ENCODE measurements at regions not wholly inside any gene's neighbourhood (a gene's known extent, or its start where the extent isn't known, plus 50 kb on each side); places are given as distances from the start of the nearest gene placed in this dataset.

DNA sequence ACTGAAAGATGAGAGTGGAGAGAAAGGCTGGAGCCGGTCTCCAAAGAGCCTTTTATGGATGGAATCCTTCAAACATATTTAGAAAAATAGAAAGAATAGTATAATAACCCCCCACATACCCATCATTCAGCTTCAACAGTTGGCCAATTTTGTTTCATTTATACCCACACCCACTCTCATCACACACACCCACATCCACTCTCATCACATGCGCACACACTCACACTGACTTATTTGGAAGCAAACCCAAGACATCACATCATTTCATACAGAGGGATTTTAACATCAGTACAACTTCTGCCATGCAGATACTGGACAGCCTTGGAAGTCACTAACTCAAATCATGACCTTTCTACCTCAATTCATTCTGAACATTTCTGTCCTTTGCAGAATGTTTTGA, 72.8 kb upstream of the CPLX2 start:
- Histone ChIP-seq H3K27ac (no peak overlapping the region), H3K9me3 (no peaks in the 10 kb centered on the region), H3K27me3 (peaks cover 0 to 48% of the 10 kb centered on the region in 2 donors), H3K4me1 (peaks cover 0 to 9% of the 10 kb centered on the region in 2 donors), H3K36me3 (no peaks in the 10 kb centered on the region), H3K4me3 (no peak overlapping the region)
- TF ChIP-seq CTCF (IDR thresholded peaks at IDR 0.05) (no peak), POLR2A (IDR thresholded peaks at IDR 0.05) (no peak)
- no peak for DNase-seq (ENCODE audit: low spot score in 2 of 2)
- intact Hi-C loops (cut with DNase I; ENCODE audit: low total_unique reads) = no loop called here

DNA sequence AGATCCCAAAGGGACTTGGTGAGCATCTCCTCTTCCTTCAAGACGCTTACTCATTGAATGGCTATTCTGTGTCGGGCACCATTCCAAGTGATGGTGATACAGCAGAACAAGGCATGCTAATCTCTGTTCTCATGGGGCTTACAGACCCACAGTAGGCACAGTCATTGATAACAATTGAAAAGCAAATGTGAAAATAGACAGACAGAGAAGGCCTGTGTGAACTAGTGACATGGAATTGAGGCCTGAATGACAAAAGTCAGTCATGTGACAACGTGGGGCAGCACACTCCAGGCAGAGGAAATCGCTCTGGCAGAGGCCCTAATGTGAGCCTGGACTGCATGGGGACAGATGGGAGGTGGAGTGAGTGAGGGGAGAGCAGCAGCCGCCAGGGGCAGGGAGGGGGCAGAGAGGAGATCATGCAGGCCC, 70.7 kb upstream of the CPLX2 start:
- H3K27me3 ChIP-seq = peaks cover 0 to 46% of the 10 kb centered on the region in 2 donors
- TF ChIP-seq POLR2AphosphoS5 (IDR thresholded peaks at IDR 0.05) (no peak), CTCF (IDR thresholded peaks at IDR 0.05) (no peak), POLR2A (IDR thresholded peaks at IDR 0.05) (no peak)
- intact Hi-C loops (cut with DNase I; ENCODE audit: low total_unique reads) = no loop called here
- no peak overlapping the region for H3K27ac ChIP-seq
- H3K4me3 ChIP-seq = no peak overlapping the region
- H3K36me3 ChIP-seq = no peaks in the 10 kb centered on the region
- DNase-seq (ENCODE audit: low spot score in 2 of 2) = no peak
- no peaks in the 10 kb centered on the region for H3K9me3 ChIP-seq
- peaks cover 0 to 9% of the 10 kb centered on the region in 2 donors for H3K4me1 ChIP-seq

DNA sequence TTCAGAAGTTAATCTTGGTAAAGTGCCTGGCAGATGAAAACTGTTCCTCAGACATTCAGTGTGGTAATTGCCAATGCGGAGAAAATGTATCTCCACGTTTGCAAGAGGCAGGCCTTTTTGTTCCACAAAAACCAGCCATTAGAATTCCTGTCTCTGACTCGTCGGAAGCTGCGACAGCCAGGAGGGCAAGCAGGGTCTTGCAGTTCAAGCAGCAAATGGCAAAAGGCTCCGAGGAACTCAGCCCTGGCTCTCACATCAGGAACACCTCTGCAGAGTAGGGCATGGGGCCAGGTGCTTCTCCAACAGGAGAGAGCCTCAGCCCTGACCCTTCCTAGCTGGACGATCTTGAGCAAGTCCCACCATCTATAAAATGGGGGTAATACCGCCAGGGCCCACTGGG, 69.0 kb upstream of the CPLX2 start:
- Histone ChIP-seq H3K27ac (no peak overlapping the region), H3K4me3 (no peak overlapping the region), H3K36me3 (no peaks in the 10 kb centered on the region), H3K9me3 (no peaks in the 10 kb centered on the region), H3K27me3 (peaks cover 0 to 36% of the 10 kb centered on the region in 2 donors), H3K4me1 (peaks cover 0 to 4% of the 10 kb centered on the region in 2 donors)
- intact Hi-C loops (cut with DNase I; ENCODE audit: low total_unique reads) = no loop called here
- TF ChIP-seq POLR2AphosphoS5 (IDR thresholded peaks at IDR 0.05) = no peak
- peak in 1 of 2 donors; percentile 54 for DNase-seq (ENCODE audit: low spot score in 2 of 2)

DNA sequence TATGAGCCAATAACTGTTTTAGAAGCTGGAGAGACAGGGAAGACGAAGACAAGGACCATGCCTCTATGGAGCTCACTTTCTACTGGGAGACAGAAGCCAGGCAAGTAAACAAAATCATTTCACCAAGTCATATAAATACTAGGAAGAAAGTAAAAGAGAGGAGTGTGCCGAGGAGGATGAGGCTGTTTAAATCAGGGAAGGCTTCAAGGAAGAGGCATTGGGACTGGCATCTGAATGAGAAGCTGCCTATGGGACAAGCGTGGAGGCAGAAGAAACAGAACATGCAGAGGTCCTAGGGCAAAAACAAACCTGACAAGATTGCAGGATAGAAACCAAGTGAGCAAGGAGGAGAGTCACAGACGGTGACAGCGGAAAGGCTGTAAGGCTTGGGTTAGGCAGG, 68.1 kb upstream of the CPLX2 start:
- H3K4me1 ChIP-seq = no peaks in the 10 kb centered on the region
- H3K27me3 ChIP-seq = peaks cover 0 to 33% of the 10 kb centered on the region in 2 donors
- H3K9me3 ChIP-seq = no peaks in the 10 kb centered on the region
- H3K27ac ChIP-seq = no peak overlapping the region
- H3K36me3 ChIP-seq = no peaks in the 10 kb centered on the region
- no peak overlapping the region for H3K4me3 ChIP-seq
- TF ChIP-seq POLR2A (IDR thresholded peaks at IDR 0.05) = no peak
- TF ChIP-seq POLR2AphosphoS5 (IDR thresholded peaks at IDR 0.05) = no peak
- TF ChIP-seq CTCF (IDR thresholded peaks at IDR 0.05) = no peak
- DNase-seq (ENCODE audit: low spot score in 2 of 2) = no peak
- intact Hi-C loops (cut with DNase I; ENCODE audit: low total_unique reads) = no loop called here

DNA sequence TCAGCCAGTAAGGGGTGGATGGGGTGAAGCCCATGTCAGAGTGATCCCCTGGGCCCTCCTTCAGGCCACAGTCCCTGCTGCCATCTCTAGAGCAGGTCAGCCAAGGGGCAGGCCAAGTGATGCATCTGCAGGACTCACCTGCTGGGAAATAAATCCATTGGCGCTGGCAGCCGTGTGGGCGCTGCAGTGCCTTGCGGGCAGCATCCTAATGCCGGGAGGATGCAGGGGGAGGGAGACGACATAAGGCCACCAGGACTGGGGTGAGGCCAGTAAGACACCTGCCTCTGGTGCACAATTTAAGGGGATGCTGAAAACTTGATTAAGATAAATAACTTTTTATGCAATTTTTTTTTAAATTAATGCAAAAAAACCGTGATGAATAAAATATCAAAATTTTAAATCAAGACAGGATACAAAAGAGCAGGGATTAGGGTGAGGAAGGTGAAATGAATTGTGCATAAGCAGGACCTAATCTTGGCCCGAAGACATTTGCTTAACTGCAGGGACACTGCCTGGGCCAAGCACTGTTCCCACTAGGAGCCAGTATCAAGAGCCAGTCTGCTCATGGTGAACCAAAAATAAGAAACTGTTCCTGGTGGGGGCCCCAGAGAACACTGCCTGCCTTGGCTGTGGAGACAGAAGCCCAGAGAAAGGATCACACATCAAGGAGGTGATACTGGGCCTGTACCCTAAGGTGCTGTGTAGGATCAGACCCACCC, 67.5 kb upstream of the CPLX2 start:
- Histone ChIP-seq H3K27ac (no peak overlapping the region), H3K4me3 (no peak overlapping the region), H3K36me3 (no peaks in the 10 kb centered on the region), H3K4me1 (no peaks in the 10 kb centered on the region), H3K27me3 (peaks cover 0 to 28% of the 10 kb centered on the region in 2 donors), H3K9me3 (no peaks in the 10 kb centered on the region)
- no peak for DNase-seq (ENCODE audit: low spot score in 2 of 2)
- intact Hi-C loops (cut with DNase I; ENCODE audit: low total_unique reads) = no loop called here
- TF ChIP-seq POLR2AphosphoS5 (IDR thresholded peaks at IDR 0.05) = no peak

DNA sequence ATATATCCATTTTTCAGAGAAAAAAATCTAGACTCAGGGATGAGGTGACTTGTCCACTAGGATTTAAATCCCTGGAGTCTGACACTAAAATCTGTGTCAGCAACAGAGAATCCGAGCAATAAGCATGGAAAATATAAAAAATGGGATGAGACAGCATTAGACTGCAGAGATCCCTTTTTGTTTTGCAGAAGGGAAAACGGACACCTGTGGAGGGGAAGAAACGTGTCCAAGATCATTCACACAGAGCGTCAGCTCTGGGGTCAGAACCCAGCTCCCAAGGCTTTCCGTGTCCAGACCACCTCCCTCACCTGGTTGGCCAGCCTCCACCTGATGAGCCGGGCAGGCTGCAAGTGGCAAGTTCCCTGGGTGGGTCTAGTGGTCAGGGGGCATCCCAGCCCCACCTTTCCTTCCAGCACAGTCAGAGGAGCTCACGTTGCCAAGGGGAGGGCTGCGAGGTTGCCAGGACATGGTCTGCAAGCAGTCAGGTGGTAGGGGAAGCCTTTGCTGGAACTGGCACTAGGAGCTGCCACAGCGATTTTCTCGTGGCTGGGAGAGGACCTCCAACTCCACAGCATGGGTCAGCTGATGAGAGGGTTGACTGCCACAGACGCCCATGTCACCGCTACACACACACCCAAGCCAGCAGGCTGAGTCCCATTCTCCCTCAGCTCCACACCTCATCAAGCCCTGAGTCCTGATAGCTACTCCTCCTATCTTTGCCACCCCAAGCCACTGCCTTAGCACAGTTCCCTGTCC, 65.9 kb upstream of the CPLX2 start:
- no peak for TF ChIP-seq POLR2A (IDR thresholded peaks at IDR 0.05)
- no peak for TF ChIP-seq CTCF (IDR thresholded peaks at IDR 0.05)
- TF ChIP-seq POLR2AphosphoS5 (IDR thresholded peaks at IDR 0.05) = no peak
- peaks cover 0 to 20% of the 10 kb centered on the region in 2 donors for H3K27me3 ChIP-seq

More for the DNA sequence above, 65.9 kb upstream of the CPLX2 start:
- no peaks in the 10 kb centered on the region for H3K4me1 ChIP-seq
- intact Hi-C loops (cut with DNase I; ENCODE audit: low total_unique reads) = no loop called here
- no peaks in the 10 kb centered on the region for H3K9me3 ChIP-seq
- no peaks in the 10 kb centered on the region for H3K36me3 ChIP-seq
- no peak for DNase-seq (ENCODE audit: low spot score in 2 of 2)
- H3K4me3 ChIP-seq = no peak overlapping the region
- H3K27ac ChIP-seq = no peak overlapping the region

All from breast epithelium (tissue), 4 donors.